Endothelial cell of umbilical vein (primary cell): ENCODE measurements at regions not wholly inside any gene's neighbourhood (a gene's known extent, or its start where the extent isn't known, plus 50 kb on each side); places are given as distances from the start of the nearest gene placed in this dataset.

Experiments used
- BruUV-seq: library from RNA; stranded (reverse); fragments of 400-500 nt; replicated peaks from 2 replicates; lab custom pipeline; 2021; lab: Mats Ljungman, UMichigan
- CTCF ChIA-PET: fragments of 300-600, 350-600 bp; sonication (Branson Sonifier 250); formaldehyde crosslinking; loops from one replicate; lab custom pipeline; 2021; ENCODE audit warnings: antibody characterized with exemption, inconsistent platforms; lab: Charles Lee
- POLR2A ChIA-PET: fragments of 300-600, 350-600 bp; sonication (Branson Sonifier 250); formaldehyde crosslinking; loops from one replicate; lab custom pipeline; 2021; ENCODE audit warnings: antibody characterized with exemption, inconsistent platforms; lab: Charles Lee
- DNase-seq: peaks from one replicate; pipeline ENCODE4 v3.0.0-alpha.2; 2011; ENCODE audit warnings: low read depth, low spot score
- FAIRE-seq: peaks from 2 replicates; lab custom pipeline; 2011; peaks lifted over from hg19 to GRCh38; lab: Jason Lieb, UNC
- H2AFZ ChIP-seq: 2 replicates; pipeline ENCODE4 v1.6.0; 2012; ENCODE audit warnings: low read depth, low read length, control low read depth, inconsistent platforms
- H3K27ac ChIP-seq: 2 replicates; pipeline ENCODE4 v1.5.1; 2011; ENCODE audit warnings: low read depth, mild to moderate bottlenecking, control low read depth, low read length, moderate library complexity; ENCODE audit not compliant: insufficient read depth
- H3K27me3 ChIP-seq, 2 experiments: 2 replicates each; pipeline versions ENCODE4 v1.6.0 to v1.6.1; 2011; ENCODE audit warnings: low read length in 2 of 2, mixed read lengths in 1 of 2; ENCODE audit not compliant: control insufficient read depth in 2 of 2, insufficient read depth in 2 of 2
- H3K36me3 ChIP-seq, 2 experiments: 2 replicates in 1 of 2; 3 replicates in 1 of 2; pipeline ENCODE4 v1.5.1; 2011; ENCODE audit warnings: low read length in 2 of 2, mild to moderate bottlenecking in 1 of 2, moderate library complexity in 1 of 2; ENCODE audit not compliant: control insufficient read depth in 2 of 2, insufficient read depth in 2 of 2; ENCODE audit errors: extremely low read depth in 1 of 2
- H3K4me1 ChIP-seq: 3 replicates; pipeline ENCODE4 v1.5.1; 2011; ENCODE audit warnings: mild to moderate bottlenecking, low read length; ENCODE audit not compliant: control insufficient read depth, insufficient read depth; ENCODE audit errors: extremely low read depth
- H3K4me2 ChIP-seq: 2 replicates; pipeline ENCODE4 v1.6.1; 2011; ENCODE audit warnings: low read length, control low read depth, mixed read lengths; ENCODE audit not compliant: insufficient read depth
- H3K4me3 ChIP-seq, 3 experiments: fragments of 200-600 bp in 1 of 3; sonication (generic), shearing (Covaris generic) in 1 of 3; replicated peaks in 1 of 3; 2 replicates each; pipeline ENCODE4 v1.5.1; 2011 to 2016; ENCODE audit warnings: control low read depth in 3 of 3, low read length in 3 of 3, mild to moderate bottlenecking in 2 of 3, inconsistent platforms in 1 of 3, low read depth in 1 of 3, moderate library complexity in 1 of 3; ENCODE audit not compliant: insufficient read depth in 1 of 3
- H3K79me2 ChIP-seq: 2 replicates; pipeline ENCODE4 v1.6.0; 2012; ENCODE audit warnings: low read length, inconsistent platforms; ENCODE audit not compliant: control insufficient read depth, insufficient read depth
- H3K9ac ChIP-seq: replicated peaks from 2 replicates; pipeline ENCODE3; 2011; ENCODE audit warnings: low read length, control low read depth; ENCODE audit not compliant: insufficient read depth; ENCODE audit errors: extremely low read depth
- H3K9me1 ChIP-seq: replicated peaks from 3 replicates; pipeline ENCODE4 v1.6.0; 2011; ENCODE audit warnings: mild to moderate bottlenecking, low read length; ENCODE audit not compliant: control insufficient read depth, insufficient read depth; ENCODE audit errors: extremely low read depth
- H3K9me3 ChIP-seq: replicated peaks from 2 replicates; pipeline ENCODE4 v1.5.1; 2012; ENCODE audit warnings: low read length, inconsistent platforms; ENCODE audit not compliant: control insufficient read depth, insufficient read depth
- H4K20me1 ChIP-seq: replicated peaks from 2 replicates; pipeline ENCODE3; 2011; ENCODE audit warnings: mild to moderate bottlenecking, low read length; ENCODE audit not compliant: control insufficient read depth, insufficient read depth; ENCODE audit errors: extremely low read depth
- EZH2 ChIP-seq: IDR thresholded peaks from 2 replicates; pipeline ENCODE4 v1.6.1; 2012; ENCODE audit warnings: borderline replicate concordance, low read depth, mild to moderate bottlenecking, moderate library complexity, low read length, inconsistent platforms; ENCODE audit not compliant: severe bottlenecking
- FOS ChIP-seq: IDR thresholded peaks from 2 replicates; pipeline ENCODE4 v1.6.1; 2011; ENCODE audit warnings: mild to moderate bottlenecking, low read length, moderate library complexity, borderline replicate concordance; ENCODE audit not compliant: insufficient read depth
- GATA2 ChIP-seq: IDR thresholded peaks from 2 replicates; pipeline ENCODE4 v1.7.0; 2011; ENCODE audit warnings: low read depth, mild to moderate bottlenecking, moderate library complexity, mixed read lengths, low read length; ENCODE audit not compliant: insufficient read length, insufficient read depth
- JUN ChIP-seq: IDR thresholded peaks from 2 replicates; pipeline ENCODE4 v1.6.1; 2011; ENCODE audit warnings: borderline replicate concordance, low read depth; ENCODE audit not compliant: insufficient read length, insufficient read depth
- MYC ChIP-seq: IDR thresholded peaks from one replicate; pipeline ENCODE4 v1.6.1; 2011; ENCODE audit warnings: mild to moderate bottlenecking, low read depth, low read length
- POLR2A ChIP-seq: IDR thresholded peaks from 2 replicates; pipeline ENCODE4 v1.6.1; 2012; ENCODE audit warnings: low read depth, mild to moderate bottlenecking, control low read depth, low read length
- POLR2AphosphoS5 ChIP-seq: IDR thresholded peaks from 2 replicates; pipeline ENCODE4 v1.6.1; 2012; ENCODE audit warnings: low read depth, mild to moderate bottlenecking, control low read depth, low read length, moderate library complexity; ENCODE audit not compliant: insufficient read depth
- dilution Hi-C: fragments of 300-500 bp; cut with MboI; formaldehyde crosslinking; loops from one replicate; pipeline ENCODE4 v1.15.0; 2019; ENCODE audit warnings: low sequenced_read_pairs; ENCODE audit not compliant: extremely low pct_ligation_motif_present
- intact Hi-C: fragments of 100-400 bp; cut with micrococcal nuclease; formaldehyde crosslinking; loops from one replicate; pipeline ENCODE4 v1.10.0; 2022
- TF ChIP-seq, protein P1 (sequence below), 2 donors: IDR thresholded peaks; 1 replicate in 1 of 2; 2 replicates in 1 of 2; pipeline ENCODE4 v1.5.1; 2011; ENCODE audit warnings: low read length in 2 of 2, mild to moderate bottlenecking in 2 of 2, moderate library complexity in 2 of 2, control low read depth in 1 of 2, inconsistent platforms in 1 of 2, low read depth in 1 of 2; ENCODE audit not compliant: insufficient read depth in 1 of 2; ENCODE audit errors: extremely low read depth in 1 of 2
- TF ChIP-seq, protein P2 (sequence below): IDR thresholded peaks from 2 replicates; pipeline ENCODE4 v1.6.1; 2011; ENCODE audit not compliant: insufficient read depth, insufficient read length

GRCh38 chr4:181484396-181484795 lies 758.8 kb upstream of the TENM3 start:
- DNase-seq = no peak
- Histone ChIP-seq H3K9me3 (peaks cover 3% of the 10 kb centered on the region), H2AFZ (no peak overlapping the region), H4K20me1 (no peaks in the 10 kb centered on the region), H3K36me3 (no peaks in the 10 kb centered on the region), H3K79me2 (no peaks in the 10 kb centered on the region), H3K4me2 (no peak overlapping the region), H3K9ac (no peak overlapping the region), H3K4me1 (no peaks in the 10 kb centered on the region), H3K27me3 (no peaks in the 10 kb centered on the region), H3K4me3 (no peak overlapping the region), H3K27ac (no peak overlapping the region), H3K9me1 (no peaks in the 10 kb centered on the region)
- intact Hi-C loops (no loop called here), dilution Hi-C loops (no loop called here)
- TF ChIP-seq FOS = no peak
- no peak for TF ChIP-seq MYC
- no peak for TF ChIP-seq JUN
- TF ChIP-seq, protein P1, sequence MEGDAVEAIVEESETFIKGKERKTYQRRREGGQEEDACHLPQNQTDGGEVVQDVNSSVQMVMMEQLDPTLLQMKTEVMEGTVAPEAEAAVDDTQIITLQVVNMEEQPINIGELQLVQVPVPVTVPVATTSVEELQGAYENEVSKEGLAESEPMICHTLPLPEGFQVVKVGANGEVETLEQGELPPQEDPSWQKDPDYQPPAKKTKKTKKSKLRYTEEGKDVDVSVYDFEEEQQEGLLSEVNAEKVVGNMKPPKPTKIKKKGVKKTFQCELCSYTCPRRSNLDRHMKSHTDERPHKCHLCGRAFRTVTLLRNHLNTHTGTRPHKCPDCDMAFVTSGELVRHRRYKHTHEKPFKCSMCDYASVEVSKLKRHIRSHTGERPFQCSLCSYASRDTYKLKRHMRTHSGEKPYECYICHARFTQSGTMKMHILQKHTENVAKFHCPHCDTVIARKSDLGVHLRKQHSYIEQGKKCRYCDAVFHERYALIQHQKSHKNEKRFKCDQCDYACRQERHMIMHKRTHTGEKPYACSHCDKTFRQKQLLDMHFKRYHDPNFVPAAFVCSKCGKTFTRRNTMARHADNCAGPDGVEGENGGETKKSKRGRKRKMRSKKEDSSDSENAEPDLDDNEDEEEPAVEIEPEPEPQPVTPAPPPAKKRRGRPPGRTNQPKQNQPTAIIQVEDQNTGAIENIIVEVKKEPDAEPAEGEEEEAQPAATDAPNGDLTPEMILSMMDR (IDR thresholded peaks at IDR 0.05; ENCODE audit: extremely low read depth in 1 of 2, insufficient read depth in 1 of 2, low read depth in 1 of 2, low read length in 2 of 2) = no peak
- no peak for TF ChIP-seq POLR2A
- TF ChIP-seq POLR2AphosphoS5 = no peak
- no peak for TF ChIP-seq EZH2
- TF ChIP-seq GATA2 = no peak
- TF ChIP-seq, protein P2, sequence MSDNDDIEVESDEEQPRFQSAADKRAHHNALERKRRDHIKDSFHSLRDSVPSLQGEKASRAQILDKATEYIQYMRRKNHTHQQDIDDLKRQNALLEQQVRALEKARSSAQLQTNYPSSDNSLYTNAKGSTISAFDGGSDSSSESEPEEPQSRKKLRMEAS = no peak
- no peak for FAIRE-seq
- ChIA-PET CTCF (no interaction called here), POLR2A (no interaction called here)
- no TSS peak for BruUV-seq
